Activated CD8-positive, alpha-beta memory T cell treated with anti-CD3 and anti-CD28 coated beads, Interleukin-2, amount 50 U/mL, for 24 hours (primary cell): ENCODE measurements at regions not wholly inside any gene's neighbourhood (a gene's known extent, or its start where the extent isn't known, plus 50 kb on each side); places are given as distances from the start of the nearest gene placed in this dataset.

Experiments used
- DNase-seq: peaks from one replicate; pipeline ENCODE4 v3.0.0-alpha.2; 2020; ENCODE audit errors: extremely low read depth

GRCh38 chr15:72920551-72920950, 131.7 kb upstream of the NEO1 start:
- DNase-seq: no peak

DNA sequence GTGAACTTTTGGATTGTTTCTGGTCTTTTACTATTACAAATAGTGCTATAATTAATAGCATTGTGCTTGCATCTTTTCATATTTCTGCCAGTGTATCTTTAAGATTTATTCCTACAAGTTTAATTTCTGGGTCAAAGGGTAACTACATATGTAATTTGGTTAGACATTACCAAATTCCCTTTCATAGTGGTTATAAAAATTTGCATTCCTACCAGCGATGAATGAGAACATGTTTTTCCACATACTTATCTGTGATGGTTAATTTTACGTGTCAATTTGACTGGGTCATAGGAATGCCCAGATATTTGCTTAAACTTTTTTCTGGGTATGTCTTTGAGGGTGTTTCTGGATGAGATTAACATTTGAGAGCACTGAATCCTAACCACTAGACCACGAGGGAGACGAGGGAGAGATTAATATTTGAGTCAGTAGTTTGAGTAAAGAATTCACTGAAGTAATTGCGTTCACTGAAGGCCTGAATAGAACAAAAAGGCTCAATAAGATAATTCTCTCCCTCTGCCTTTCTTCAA, 132.3 kb upstream of the NEO1 start:
- DNase-seq: no peak

GRCh38 chr15:72916897-72917296, 133.3 kb upstream of the ADPGK start:
- DNase-seq: no peak

GRCh38 chr15:72916378-72916777, 132.8 kb upstream of the ADPGK start:
- no peak for DNase-seq

DNA sequence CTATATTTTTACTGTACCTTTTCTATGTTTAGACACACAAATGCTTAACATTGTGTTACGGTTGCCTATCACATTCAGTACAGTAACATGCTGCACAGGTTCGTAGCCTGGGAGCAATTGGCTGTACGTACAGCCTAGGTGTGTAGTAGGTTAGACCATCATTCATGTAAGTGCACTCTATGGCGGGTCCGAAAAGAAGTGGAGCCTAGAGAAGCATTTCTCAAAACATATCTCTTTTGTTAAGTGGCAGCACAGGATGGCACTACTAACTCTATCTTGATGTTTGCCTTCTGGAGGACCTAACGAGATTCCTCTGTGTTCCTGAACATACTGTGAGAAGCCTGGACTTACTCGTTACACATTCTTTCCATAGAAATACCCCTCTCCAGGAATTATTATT, 132.3 kb upstream of the ADPGK start:
- no peak for DNase-seq

- no peak for DNase-seq
Measured at GRCh38 chr15:72912996-72913395, 129.4 kb upstream of the ADPGK start.

DNA sequence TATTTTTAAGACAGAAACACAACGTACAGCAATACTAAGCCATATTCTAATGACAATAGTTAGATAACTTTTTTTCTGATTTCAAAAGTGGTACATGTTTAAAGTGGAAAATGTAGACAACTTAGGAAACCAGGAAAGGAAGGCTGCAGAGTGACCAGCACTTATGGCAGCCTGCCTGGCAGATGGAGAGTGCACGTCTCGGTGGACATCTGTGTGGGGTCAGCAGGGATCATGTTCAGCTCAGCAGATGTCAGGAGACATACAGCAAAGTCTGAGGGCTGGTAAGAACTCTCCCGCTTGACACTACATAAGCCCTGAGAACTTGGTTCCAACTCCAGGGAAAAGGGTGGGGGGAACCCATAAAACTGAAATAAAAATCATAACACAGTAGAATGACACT, 128.6 kb upstream of the ADPGK start:
- no peak for DNase-seq

DNA sequence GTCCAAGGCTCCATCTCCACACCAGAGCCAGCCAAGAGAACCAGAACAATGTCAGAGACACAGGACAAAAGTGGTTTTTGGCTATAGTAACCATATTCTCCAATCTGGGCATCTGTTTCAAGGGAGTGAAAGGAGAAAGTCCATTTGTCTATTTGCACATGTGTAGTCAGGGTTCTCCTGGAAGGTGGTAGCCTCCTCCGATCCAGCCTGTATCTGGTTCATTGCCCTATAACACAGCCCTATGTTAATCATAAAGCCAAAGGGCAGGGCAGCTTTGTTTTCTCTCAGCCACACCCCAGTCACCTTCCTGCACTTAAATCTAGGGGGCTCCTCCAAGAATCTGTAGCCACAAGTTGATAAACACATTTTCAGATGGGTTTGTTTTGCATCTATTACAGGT, 128.1 kb upstream of the ADPGK start:
- no peak for DNase-seq

- no peak for DNase-seq
Measured at GRCh38 chr15:72908713-72909112, 125.2 kb upstream of the ADPGK start.

DNA sequence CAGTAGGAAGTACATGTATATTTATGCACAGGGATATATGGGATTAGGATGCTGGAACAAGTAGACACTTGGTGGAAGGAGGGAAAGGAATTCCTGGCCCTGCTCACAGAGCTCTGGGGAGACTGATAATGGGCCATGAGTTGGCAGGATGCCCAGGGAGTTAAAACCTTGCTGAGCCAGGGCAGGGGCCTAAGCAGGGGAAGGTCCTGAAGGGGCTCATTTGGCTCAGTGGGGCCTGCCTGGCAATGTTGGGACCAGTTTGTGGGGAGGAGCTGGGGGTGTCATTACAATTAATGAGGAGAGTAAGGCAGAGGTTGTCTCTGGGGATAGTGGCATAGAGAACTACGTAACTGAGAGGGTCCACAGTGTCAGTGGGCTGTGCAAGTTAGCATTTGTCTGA, 124.2 kb upstream of the ADPGK start:
- DNase-seq: no peak

DNA sequence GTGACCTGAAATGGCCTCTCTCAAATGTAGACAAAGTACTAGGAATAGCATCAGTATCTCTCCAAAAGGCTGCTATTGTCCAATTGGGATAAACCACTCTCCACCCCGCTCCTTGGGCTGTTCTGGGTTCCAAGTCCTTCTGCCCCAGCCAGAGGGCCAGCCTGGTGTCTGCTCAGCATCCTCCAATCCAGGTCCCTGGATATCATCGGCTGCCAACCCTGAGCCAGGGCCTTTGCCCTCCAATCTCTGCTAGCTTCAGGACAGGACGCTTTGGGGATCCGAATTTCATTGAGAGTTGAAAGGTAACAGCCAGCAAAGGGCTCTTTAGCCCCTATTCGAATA, 119.3 kb upstream of the ADPGK start:
- DNase-seq: no peak

DNA sequence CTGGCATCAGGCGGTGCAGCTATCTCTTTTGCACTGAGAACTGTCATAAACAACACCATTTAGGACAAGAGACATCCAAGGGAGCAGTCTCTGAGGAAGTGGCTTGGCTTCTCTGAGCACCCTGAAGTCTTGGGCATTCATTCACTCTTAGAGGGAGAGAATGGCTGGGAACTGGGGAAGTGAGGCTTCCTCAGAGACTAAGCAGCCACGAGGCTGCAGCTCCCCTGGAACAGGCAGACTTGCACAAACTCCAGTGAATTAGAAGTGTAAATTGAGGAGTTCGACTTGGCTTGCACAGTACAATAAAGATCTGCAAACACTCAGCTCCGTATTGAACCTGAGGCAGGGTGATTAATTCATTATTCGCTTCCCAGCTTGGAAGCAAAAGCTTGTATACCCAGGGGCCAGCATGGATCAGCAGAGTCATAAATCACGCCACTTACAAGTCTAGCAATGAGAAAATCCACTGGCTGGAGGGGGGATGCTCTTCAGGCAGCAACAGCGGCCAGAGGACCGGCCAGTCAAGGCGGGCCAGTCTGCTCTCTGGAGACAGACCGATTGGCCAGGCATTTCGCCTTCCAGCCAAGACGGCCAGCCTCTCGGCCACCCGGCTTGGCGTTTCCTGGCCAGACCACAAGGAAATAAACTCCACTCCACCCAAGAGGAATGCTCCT, 118.8 kb upstream of the ADPGK start:
- no peak for DNase-seq

- DNase-seq: no peak
Measured at GRCh38 chr15:72892986-72893385, 109.4 kb upstream of the ADPGK start.

DNA sequence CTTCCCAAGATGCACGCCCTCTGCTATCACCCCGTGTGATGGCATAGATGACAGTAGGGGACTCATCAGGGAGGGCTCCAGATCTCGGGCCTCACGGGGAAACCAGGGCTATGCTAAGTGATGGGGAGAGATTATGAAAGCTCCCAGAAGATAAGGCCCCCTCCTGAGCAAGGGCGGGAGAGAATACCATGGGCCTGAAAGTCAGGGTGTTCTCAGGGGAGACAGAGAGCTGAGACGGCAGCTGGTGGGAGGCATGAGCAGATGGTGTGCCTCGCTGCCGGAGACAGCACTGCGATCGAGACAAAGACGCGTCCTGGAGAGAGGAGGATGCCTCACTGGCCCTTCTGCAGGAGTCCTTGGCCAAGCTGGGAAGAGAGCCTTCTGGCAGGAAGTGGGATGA, 106.5 kb upstream of the ADPGK start:
- DNase-seq: no peak

DNA sequence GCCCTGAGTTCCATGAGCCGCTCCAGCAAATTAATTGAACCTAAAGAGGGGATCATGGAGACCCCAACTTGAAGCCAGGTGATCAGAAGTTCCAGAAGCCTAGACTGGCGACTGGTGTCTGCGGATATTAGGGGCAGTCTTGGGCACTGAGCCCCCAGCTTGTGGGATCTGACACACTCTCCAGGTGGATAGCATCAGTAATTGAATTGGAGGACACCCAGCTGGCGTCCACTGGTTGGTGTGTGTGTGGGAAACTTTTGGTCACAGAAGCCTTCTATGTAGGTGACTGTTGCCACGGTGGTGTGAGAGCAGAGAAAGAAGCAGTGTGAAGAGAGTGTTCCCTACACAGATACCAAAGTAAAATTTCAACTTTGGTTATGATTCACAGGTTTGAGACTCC, 106.0 kb upstream of the ADPGK start:
- no peak for DNase-seq

DNA sequence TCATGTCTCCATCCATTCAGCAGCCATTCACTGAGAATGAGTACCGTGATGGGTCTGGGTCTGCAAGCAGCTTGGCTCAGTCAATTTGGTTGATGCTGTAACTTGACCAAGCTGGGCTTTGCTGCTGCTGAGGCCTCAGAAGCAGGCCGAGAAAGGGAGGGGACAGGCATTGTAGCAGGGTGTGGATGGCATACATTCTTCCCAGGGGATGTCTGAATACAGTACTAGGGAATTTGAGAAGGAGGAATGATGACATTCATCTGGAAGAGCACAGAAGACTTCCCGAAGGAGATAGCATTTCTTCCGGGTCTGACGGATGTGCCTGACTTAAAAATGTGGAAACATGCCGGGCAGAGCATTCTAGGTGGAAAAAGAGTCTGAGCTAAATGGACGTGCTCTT, 105.3 kb upstream of the ADPGK start:
- DNase-seq: no peak

DNA sequence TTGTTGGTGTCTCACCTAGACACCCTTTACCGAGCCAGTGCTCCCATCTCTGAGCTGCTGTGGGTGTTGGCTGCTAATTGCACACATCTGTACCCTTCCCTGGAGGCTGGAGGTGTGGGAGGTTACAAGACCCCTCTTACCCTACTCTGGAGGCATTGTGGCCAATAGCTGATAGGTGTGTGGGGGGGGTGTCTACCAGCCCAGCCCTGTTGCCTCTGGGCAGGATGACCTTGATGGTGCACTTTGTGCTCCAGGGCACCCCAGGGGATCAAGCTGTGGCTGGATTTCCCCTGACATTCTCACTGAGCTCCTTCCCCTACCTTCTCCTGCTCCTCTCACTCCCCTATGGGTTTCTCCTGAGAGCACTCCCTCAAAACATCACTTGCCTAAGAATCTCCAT, 104.7 kb upstream of the ADPGK start:
- DNase-seq: no peak

GRCh38 chr15:72887376-72887775, 103.8 kb upstream of the ADPGK start:
- DNase-seq: no peak

- DNase-seq: no peak
Measured at GRCh38 chr15:72884311-72884710, 100.8 kb upstream of the ADPGK start.

GRCh38 chr15:72873379-72874233, 90.0 kb upstream of the ADPGK start:
- DNase-seq: no peak

DNA sequence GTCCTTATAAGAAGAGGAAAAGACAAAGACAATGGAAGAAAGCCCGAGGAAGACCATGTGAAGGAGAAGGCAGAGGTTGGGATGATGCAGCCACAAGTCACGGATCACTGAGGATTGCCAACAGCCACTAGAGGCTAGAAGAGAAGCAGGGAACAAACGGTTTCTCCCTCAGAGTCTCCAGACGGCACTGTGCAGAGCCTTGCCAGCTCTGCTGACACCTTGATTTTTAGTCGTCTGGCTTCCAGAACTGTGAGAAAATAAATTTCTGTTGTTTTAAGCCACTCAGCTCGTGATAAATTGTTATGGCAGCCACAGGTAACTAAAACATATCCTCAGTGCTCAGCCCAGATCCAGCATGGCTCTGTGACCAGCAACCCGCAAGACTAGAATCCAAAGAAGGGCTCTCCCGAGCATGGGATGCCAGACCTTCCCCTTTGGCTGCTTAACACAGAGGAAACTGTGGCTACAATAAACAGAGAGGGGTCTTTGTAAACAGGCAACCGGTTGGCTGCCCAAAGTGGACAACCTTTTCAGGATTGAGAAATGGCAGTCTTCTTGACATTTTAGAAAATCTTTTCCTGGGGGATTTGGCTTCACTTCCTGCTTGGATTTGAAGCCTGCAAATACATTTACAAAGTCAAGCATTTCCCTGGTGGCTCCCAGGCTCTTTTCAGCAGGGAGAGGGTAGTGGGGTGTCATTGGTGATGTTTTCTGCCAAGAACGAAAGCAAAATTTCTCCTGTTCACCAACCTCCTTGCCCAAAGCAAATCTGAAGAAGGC, 88.7 kb upstream of the ADPGK start:
- no peak for DNase-seq

- DNase-seq: no peak
Measured at GRCh38 chr15:72866866-72867616, 83.5 kb upstream of the ADPGK start.
